OCI-LY1 (cell line): ENCODE measurements at regions not wholly inside any gene's neighbourhood (a gene's known extent, or its start where the extent isn't known, plus 50 kb on each side); places are given as distances from the start of the nearest gene placed in this dataset.

ENCODE experiments used
- CTCF ChIP-seq: fragments of 200-600 bp; sonication (generic), shearing (Covaris generic); IDR thresholded peaks from 2 replicates; pipeline ENCODE4 v1.5.1; 2017; ENCODE audit warnings: mild to moderate bottlenecking, antibody characterized with exemption, low read length, moderate library complexity, mixed read lengths
- EZH2 ChIP-seq: fragments of 200-600 bp; sonication (generic), shearing (Covaris generic); IDR thresholded peaks from 2 replicates; pipeline ENCODE4 v1.8.0; 2017; ENCODE audit warnings: borderline replicate concordance, mixed run types, mild to moderate bottlenecking, antibody characterized with exemption, low read length, moderate library complexity, mixed read lengths

- no peak for TF ChIP-seq CTCF
- no peak for TF ChIP-seq EZH2
Observed at GRCh38 chr17:30590081-30590733, 113.0 kb downstream of the GOSR1 start.
